Loucy (cell line): ENCODE measurements at regions not wholly inside any gene's neighbourhood (a gene's known extent, or its start where the extent isn't known, plus 50 kb on each side); places are given as distances from the start of the nearest gene placed in this dataset.

Experiments
- CTCF ChIP-seq: fragments of 200-600 bp; sonication (generic); conservative IDR thresholded peaks from 2 replicates; pipeline ENCODE4 v1.5.1; 2014; ENCODE audit warnings: mild to moderate bottlenecking, antibody characterized with exemption, low read length
- EZH2phosphoT487 ChIP-seq: fragments of 200-600 bp; IDR thresholded peaks from 2 replicates; pipeline ENCODE4 v1.6.1; 2018; ENCODE audit warnings: antibody characterized with exemption, mild to moderate bottlenecking, moderate library complexity, borderline replicate concordance

GRCh38 chr4:180861651-180862050 lies 1381.6 kb upstream of the TENM3 start:
- no peak for TF ChIP-seq CTCF
- no peak for TF ChIP-seq EZH2phosphoT487
